Ovary (tissue), 7 donors: ENCODE measurements at regions not wholly inside any gene's neighbourhood (a gene's known extent, or its start where the extent isn't known, plus 50 kb on each side); places are given as distances from the start of the nearest gene placed in this dataset.

Experiments
- DNase-seq, 5 donors: peaks; one replicate each; pipeline ENCODE4 v3.0.0-alpha.2; 2019 to 2020
- H3K27ac ChIP-seq, 2 donors: fragments of 200-600 bp; one replicate each; pipeline versions ENCODE4 v1.5.1 to v1.8.0; 2019 to 2022
- H3K27me3 ChIP-seq: fragments of 200-600 bp; one replicate; pipeline ENCODE4 v1.8.0; 2022
- H3K36me3 ChIP-seq: fragments of 200-600 bp; sonication (generic); one replicate; pipeline ENCODE4 v1.5.1; 2019
- H3K4me1 ChIP-seq: one replicate; pipeline ENCODE4 v1.8.1; 2013; ENCODE audit warnings: mild to moderate bottlenecking, moderate library complexity; ENCODE audit not compliant: insufficient read depth
- H3K4me3 ChIP-seq: fragments of 200-600 bp; sonication (generic); one replicate; pipeline ENCODE4 v1.5.1; 2017
- H3K9me3 ChIP-seq, 2 donors: fragments of 200-600 bp in 1 of 2; sonication (generic) in 1 of 2; one replicate each; pipeline versions ENCODE4 v1.5.1 to v1.8.1; 2013 to 2019; ENCODE audit warnings: mild to moderate bottlenecking in 1 of 2, moderate library complexity in 1 of 2
- EP300 ChIP-seq: sonication (generic); formaldehyde crosslinking; IDR thresholded peaks from one replicate; pipeline ENCODE4 v1.6.1; 2017; ENCODE audit warnings: antibody characterized with exemption
- POLR2A ChIP-seq: fragments of 450-650 bp; IDR thresholded peaks from one replicate; pipeline ENCODE4 v1.6.1; 2017; ENCODE audit warnings: antibody characterized with exemption, mild to moderate bottlenecking, moderate library complexity
- WGBS, 3 donors: extraction: QIAGEN DNeasy Blood & Tissue Kit in 1 of 3; methylation state at CpG; one replicate each; pipeline versions ENCODE4 v1.1.5 to v1.1.7; 2013 to 2017; 5-methylcytosine and 5-hydroxymethylcytosine counted together
- intact Hi-C, 4 donors: fragments of 100-400 bp; cut with DNase I; formaldehyde crosslinking; loops; one replicate each; pipeline versions ENCODE4 v1.11.0 to v1.15.1; 2022 to 2023
- TF ChIP-seq, protein P1 (sequence below), 3 donors: fragments of 450-650 bp in 2 of 3; fragments of 200-600 bp in 1 of 3; IDR thresholded peaks; one replicate each; pipeline versions ENCODE4 v1.5.1 to v1.8.0; 2016 to 2022; ENCODE audit warnings: antibody characterized with exemption in 3 of 3, mild to moderate bottlenecking in 1 of 3
- donor health status: DM: no; HTN: no; CAD: no; lungs with moderate emphysema.
- donor health status: DM: no; HTN: no; CAD: no.
- donor health status: Bipolar disorder and iron deficiency.
- donor health status: DM: no; HTN: no; CAD: no.
- donor health status: DM: yes; HTN: yes; CAD: no.

DNA sequence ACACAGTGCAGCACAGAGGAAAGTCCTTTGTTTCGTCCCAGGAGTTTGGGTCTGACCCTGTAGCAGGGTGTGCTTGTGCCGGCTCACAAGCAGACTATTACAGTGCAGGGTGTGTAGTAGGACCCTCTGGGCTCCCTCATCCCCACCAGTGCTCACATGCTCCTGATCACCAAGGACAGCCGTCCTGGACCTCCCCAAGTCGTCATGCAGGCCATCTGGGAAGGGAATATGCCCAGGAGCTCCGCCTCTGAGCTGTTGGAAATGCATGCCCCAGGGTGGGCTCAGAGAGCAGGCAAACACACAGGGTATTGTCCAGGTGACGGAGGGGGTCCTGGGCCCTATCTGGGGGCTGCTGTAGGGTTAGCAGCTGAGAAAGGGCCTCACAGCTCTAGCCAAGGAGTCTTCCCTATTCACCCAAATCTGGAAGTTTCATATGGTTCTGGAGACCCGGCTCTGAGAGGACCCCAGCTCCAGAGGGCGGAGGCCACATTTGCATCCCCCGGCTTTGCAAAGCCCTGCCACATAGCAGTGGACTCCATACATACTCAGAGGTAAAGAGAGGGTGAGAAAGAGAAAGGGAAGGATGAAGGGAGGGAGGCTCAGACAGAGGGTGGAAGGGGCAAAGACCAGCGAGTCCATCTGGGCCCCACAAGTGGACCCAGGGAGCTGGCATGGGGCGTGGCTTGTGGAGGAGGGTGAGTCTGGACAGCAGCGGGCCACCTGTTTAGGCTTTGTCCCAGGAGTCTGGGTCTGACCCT, 53.5 kb upstream of the PPP2R5C start:
- H3K4me3 ChIP-seq: no peak overlapping the region
- TF ChIP-seq EP300 (no peak), POLR2A (no peak)
- TF ChIP-seq, protein P1, sequence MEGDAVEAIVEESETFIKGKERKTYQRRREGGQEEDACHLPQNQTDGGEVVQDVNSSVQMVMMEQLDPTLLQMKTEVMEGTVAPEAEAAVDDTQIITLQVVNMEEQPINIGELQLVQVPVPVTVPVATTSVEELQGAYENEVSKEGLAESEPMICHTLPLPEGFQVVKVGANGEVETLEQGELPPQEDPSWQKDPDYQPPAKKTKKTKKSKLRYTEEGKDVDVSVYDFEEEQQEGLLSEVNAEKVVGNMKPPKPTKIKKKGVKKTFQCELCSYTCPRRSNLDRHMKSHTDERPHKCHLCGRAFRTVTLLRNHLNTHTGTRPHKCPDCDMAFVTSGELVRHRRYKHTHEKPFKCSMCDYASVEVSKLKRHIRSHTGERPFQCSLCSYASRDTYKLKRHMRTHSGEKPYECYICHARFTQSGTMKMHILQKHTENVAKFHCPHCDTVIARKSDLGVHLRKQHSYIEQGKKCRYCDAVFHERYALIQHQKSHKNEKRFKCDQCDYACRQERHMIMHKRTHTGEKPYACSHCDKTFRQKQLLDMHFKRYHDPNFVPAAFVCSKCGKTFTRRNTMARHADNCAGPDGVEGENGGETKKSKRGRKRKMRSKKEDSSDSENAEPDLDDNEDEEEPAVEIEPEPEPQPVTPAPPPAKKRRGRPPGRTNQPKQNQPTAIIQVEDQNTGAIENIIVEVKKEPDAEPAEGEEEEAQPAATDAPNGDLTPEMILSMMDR (IDR thresholded peaks at IDR 0.05): no peak
- intact Hi-C loops: loop anchor here in 3 of 4 donors (5.0 to 10.0 kb wide), 3 partner anchors 257 to 389 kb away; partner anchors contain the start of gene DYNC1H1 (in 1 of the 3)
- DNase-seq: no peak
- H3K27me3 ChIP-seq: no peaks in the 10 kb centered on the region
- H3K36me3 ChIP-seq: no peaks in the 10 kb centered on the region
- H3K9me3 ChIP-seq: no peaks in the 10 kb centered on the region
- H3K27ac ChIP-seq: no peak overlapping the region
- no peaks in the 10 kb centered on the region for H3K4me1 ChIP-seq
- WGBS, 3 donors: 82 to 86% (median 84%) methylated on average over 12 of the region's 12 CpGs

GRCh38 chr14:101708853-101709532, 52.5 kb upstream of the PPP2R5C start:
- WGBS, 3 donors: 82 to 85% (median 83%) methylated on average over 18 of the region's 18 CpGs
- Histone ChIP-seq H3K9me3 (no peaks in the 10 kb centered on the region), H3K27me3 (no peaks in the 10 kb centered on the region), H3K4me3 (no peak overlapping the region), H3K27ac (no peak overlapping the region), H3K36me3 (no peaks in the 10 kb centered on the region), H3K4me1 (no peaks in the 10 kb centered on the region)
- intact Hi-C loops: loop anchor here in 3 of 4 donors (5.0 to 10.0 kb wide), 3 partner anchors 256 to 388 kb away; partner anchors contain the start of gene DYNC1H1 (in 1 of the 3)
- TF ChIP-seq EP300 (no peak), POLR2A (no peak)
- TF ChIP-seq, protein P1 (IDR thresholded peaks at IDR 0.05): no peak
- no peak for DNase-seq

DNA sequence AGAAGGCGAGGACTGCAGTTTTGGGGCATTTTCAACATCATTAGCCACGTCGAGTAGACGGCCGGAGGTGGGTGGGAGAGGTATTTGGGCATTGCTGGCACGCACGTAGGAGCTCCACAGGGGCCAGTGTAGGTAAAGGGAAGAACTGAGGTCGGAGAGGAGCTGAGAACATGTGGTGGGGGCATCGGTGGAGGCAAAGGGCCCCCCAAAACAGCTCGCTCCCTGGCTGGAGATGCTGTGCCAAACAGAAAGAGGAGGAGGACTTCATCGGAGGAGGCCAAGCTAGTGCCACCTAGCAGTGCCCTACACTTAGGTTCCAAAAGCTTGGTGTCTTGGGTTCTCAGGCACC, 52.0 kb upstream of the PPP2R5C start:
- Histone ChIP-seq H3K27ac (no peak overlapping the region), H3K4me1 (no peaks in the 10 kb centered on the region), H3K4me3 (no peak overlapping the region), H3K27me3 (no peaks in the 10 kb centered on the region), H3K9me3 (no peaks in the 10 kb centered on the region), H3K36me3 (no peaks in the 10 kb centered on the region)
- WGBS, 3 donors: 84 to 87% (median 85%) methylated on average over 11 of the region's 11 CpGs
- DNase-seq: no peak
- TF ChIP-seq, protein P1 (IDR thresholded peaks at IDR 0.05): no peak
- no peak for TF ChIP-seq EP300
- no peak for TF ChIP-seq POLR2A
- intact Hi-C loops: loop anchor here in 3 of 4 donors (5.0 to 10.0 kb wide), 3 partner anchors 255 to 388 kb away; partner anchors contain the start of gene DYNC1H1 (in 1 of the 3)

GRCh38 chr14:101709962-101710931, 51.3 kb upstream of the PPP2R5C start:
- intact Hi-C loops: loop anchor here (5.0 to 10.0 kb wide), 3 partner anchors 255 to 387 kb away; partner anchors contain the start of gene DYNC1H1 (in 1 of the 4)
- H3K4me1 ChIP-seq: no peaks in the 10 kb centered on the region
- no peak for DNase-seq
- H3K9me3 ChIP-seq: no peaks in the 10 kb centered on the region
- H3K4me3 ChIP-seq: no peak overlapping the region
- 76 to 79% (median 76%) methylated on average over 10 of the region's 10 CpGs for WGBS, 3 donors
- no peak overlapping the region for H3K27ac ChIP-seq
- H3K27me3 ChIP-seq: no peaks in the 10 kb centered on the region
- no peaks in the 10 kb centered on the region for H3K36me3 ChIP-seq
- TF ChIP-seq EP300 (no peak), POLR2A (no peak)
- TF ChIP-seq, protein P1 (IDR thresholded peaks at IDR 0.05): no peak
